GM03348 (cell line): ENCODE measurements at regions not wholly inside any gene's neighbourhood (a gene's known extent, or its start where the extent isn't known, plus 50 kb on each side); places are given as distances from the start of the nearest gene placed in this dataset.

Source experiments
- DNase-seq: peaks from one replicate; pipeline ENCODE4 v3.0.0; 2012; ENCODE audit warnings: low spot score

GRCh38 chr12:124445826-124446225, 121.6 kb downstream of the NCOR2 start:
- no peak for DNase-seq

DNA sequence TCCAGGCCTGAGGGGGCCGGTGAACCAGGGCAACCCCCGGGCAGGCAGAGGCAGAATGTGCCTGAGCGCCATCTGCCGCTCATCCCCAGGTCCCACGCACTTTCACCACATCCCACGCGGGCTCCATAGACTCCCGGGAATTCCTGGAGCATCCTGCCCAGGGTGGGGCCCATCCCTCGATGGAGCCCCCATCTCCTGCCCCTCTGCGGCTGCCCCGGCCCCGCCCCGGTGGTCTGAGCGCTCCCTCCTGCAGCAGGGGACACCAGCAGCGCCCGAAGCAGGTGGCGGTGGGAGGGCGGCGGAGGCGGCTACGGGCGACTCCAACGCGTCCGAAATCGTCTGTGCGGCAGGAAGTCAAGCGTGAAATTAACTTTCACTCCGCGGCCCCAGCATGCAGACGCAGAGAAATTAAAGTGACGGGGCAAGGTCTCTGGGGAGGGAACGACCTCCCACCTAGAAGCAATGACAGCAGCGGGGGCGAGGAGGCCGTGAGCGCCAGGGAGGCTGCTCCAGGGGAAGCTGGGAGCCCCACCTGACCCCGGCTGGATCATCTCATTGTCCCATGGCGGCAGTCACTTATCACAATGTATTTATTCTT, 122.2 kb downstream of the NCOR2 start:
- no peak for DNase-seq

DNA sequence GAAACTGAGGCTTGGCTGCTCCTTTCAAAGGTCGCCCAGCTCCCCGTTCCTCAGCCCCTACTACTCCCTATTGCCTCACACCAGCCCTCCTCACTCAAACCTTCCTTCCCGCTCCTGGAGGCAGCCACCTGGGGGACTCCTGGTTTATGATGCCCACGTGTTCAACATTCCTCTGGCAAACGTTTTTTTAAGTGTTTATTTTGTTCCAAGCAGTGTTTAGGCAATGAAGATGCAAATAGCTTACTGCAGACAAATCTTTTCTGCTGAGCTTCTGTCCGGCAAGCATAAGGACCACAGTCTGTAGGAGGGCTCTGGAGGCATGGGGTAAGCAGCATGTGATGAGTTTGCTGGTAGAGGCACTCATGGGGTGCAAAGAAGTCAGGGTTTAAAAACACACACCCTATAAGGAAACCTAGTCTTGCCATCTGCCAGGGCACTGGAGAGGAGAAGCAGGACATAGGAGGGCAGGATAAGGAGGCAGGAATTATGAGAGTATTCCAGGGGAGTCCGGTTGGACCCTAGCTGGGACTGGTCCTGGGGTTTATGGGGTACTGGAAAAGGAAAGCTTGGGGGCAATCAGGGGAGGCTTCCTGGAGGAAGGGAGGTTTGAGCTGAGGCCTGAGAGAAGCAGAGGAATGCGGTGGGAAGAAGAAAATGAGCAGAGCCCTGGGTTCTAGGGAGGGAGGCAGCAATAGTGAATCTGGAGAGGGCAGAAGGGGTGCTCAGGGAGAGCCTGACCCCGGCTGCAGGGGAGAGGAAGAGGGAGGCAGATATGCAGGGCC, 123.3 kb downstream of the NCOR2 start:
- DNase-seq, result no peak

DNA sequence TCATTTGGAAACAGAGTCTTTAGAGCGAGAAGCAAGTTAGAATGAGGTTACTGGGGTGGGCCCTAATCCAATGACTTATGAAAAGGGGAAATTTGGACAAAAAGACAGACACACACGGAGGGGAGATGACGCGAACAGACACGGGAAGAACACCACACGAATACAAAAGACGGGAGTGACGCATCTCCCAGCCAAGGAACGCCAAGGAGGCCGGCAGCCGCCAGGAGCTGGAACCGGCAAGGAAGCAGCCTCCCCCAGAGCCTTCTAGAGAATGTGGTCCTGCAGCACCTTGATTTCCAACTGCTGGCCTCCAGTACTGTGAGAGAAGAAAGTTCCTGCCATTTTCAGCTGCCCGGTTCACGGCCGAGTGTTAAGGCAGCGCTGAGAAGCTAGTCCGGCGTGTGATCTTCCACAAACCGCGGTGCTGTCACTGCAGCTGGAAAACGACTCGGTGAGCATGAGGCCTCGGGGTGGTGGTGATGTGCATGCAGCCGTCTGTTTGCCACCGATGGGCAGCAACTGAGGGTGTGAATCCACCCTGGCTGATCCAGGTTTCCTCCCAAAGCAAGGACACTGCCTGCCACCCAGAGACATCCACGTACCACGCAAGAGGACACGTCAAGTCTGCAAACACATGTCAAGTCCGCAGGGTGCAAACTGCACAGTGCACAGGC, 124.5 kb downstream of the NCOR2 start:
- DNase-seq, result peak; percentile 84

DNA sequence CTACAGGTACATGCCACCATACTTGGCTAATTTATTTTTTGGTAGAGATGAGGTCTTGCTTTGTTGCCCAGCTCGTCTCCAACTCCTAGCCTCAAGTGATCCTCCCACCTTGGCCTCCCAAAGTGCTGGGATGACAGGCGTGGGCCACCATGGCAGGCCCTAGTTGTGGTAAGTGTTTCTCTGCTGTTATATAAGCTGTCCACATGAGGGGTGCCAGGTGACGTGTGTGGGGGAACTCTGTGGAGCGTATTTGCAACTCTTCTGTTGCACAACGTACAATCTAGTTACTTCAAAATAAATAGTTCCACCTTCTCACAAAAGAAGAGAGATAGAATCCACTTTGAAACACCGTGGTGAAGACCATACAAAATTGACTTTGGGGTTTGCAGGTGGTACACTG, 125.1 kb downstream of the NCOR2 start:
- DNase-seq, result no peak

- DNase-seq, result peak; percentile 95
Measured at GRCh38 chr12:124441443-124442194, 125.8 kb downstream of the NCOR2 start.

- DNase-seq, result peak; percentile 57
Measured at GRCh38 chr12:124440841-124441381, 126.5 kb downstream of the NCOR2 start.

DNA sequence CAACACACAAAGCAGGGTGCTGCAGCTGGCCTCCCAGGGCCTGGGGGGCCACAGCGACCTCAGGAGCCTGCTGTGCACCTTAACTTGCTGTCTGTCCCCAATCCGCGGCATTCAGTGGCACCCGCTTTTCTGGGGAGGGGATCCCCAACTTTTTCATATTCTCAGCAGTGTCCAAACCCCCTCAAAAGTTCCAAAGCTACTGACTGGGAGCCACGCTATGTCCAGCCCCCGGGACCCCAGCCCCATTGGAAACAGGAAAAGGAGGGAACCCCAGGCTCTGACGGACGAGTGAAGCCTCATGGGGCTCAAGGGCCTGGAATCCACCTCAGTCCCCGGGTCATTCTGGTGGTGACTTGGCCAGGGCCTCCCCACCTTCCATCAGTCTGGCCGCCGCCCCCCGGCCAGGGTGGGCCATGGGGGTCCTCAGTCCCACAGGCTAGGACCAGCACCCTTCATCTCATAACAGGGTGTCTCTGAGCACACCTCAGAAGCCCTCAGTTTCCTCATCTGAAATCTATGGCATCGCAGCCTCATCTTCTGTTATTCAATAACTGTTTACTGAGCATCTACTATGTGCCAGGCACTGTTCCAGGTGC, 127.3 kb downstream of the NCOR2 start:
- DNase-seq, result no peak

GRCh38 chr12:124438437-124439056, 128.9 kb downstream of the NCOR2 start:
- DNase-seq, result no peak

DNA sequence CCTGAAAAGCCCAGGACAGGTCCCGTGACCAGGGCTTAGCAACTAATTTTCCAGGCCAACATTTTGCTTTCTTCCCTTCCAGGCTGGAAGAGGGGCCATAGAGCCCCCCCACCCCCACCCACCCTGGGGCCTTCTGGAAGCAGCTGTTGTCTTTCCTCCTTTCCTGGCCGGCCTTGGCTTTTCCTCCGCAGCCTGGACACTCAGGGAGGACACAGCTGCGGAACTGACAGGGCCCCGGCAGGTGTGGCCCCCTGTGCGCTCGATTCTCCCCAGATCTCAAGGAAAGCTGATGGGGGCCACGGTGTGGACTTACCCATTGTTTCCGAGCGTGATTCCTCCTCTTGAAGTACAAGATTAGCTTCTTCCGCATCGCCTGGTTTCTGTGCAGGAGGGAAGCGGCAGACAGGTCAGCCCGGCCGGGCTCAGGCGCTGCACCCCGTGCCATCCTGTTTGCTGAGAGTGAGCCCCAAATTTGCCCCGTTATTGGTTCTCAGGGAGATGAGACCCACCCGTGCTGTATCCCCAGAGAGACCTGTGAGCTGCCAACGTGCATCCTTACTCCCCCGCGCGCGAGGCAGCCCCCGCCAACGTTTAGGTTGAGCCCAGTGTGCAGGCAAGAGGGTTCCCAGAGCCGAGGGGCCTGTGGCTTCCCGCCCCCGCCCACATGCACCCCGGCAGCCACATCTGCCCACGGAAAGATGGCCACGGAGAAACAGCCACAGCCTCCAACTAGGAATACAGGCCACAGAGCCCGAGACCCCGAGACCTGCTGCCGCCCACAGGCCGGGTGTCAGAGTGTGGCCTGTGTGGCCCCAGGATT, 129.6 kb downstream of the NCOR2 start:
- DNase-seq, result no peak

DNA sequence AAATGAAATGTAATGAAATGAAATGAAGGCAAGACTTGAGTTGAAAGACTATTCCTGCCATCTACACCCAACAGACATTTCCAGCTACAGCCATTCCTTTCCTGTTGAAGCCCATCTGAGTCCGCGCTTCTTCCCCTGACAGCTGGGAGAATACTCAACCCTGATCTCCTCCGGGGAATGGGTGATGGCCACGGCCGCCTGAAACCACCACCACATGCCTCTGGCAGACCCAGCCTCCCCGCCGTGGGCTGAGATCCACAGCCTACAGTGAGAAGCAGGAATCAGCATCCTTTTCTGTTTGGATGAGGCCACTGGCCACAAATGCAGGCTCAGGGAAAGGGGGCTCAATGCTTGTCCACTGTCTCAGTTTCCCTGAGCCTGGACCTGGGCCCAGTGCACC, 130.3 kb downstream of the NCOR2 start:
- no peak for DNase-seq

GRCh38 chr12:124436366-124436765, 131.0 kb downstream of the NCOR2 start:
- DNase-seq, result no peak

- no peak for DNase-seq
Measured at GRCh38 chr12:124435806-124436345, 131.5 kb downstream of the NCOR2 start.

- DNase-seq, result no peak
Measured at GRCh38 chr12:124434951-124435805, 132.2 kb downstream of the NCOR2 start.

DNA sequence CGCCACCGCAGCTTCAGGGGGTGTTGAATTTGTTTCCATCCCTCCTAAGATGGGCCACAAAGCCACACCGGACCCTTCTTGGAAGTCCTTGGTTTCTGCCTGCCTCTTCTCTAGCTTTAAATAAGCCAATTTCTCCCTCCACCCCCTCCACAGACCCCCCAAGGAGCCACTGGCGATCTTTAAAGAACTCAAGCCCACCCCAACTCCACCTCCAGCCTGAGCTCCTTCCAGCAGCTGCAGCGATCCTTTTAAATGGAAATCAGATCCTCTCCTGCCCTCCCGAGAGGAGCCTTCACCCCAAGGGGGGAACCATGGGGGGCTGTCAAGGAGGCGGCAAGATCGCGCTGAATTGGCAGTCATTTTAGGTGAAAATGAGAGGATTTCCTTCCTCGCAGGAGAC, 133.1 kb downstream of the NCOR2 start:
- DNase-seq, result no peak

GRCh38 chr12:124433879-124434278, 133.5 kb downstream of the NCOR2 start:
- no peak for DNase-seq

DNA sequence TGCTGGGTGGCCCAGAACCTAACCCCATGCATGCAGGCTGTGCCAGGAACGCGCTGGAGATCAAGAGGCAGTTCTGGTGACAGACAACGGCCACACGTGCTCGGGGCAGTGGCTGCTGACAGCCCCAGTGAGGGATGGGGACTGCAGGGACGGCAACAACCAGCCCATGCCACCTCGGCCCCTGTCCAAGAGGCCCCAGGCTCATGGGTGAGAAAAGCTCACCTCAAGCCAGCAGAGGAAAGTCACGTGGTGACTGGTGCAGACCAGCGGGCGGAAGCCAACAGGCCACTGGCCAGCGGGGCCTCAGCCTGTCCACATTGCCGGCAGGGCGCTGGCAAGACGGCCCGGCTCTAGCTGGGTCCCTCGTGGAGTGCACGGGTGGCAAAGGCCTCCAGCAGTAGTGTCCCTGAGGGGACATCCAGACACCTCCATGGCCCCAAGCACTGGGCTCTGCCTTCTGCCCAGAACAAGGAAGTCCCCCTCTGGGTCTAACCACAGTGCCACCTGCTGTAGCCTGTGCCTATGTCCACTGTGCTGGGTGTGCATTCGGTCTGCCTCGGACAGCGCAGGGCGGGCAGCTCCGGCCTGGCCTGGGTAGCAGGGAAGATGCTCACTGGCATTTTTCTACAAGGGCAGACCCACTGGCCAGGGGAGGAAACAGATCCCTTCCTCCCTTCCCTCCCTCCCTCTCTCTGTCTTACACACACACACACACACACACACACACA, 134.1 kb downstream of the NCOR2 start:
- no peak for DNase-seq

DNA sequence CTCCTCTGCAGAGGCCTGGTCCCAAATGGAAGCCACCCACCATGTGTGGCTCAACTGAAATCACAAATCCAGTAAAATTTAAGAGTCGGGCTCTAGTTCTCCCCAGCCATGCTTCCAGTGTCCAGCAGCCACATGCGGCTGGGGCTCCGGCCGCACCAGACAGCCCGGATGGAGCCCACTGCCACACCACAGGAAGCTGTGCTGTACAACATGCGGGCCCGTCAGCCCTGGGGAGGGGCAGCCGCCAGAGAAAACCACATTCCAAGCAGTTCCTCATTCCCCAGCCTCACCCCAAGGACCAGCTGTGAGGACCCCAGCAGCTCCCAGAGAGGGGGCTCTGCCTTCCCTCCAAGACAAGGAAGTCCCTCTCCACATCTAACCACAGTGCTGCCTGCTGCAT, 135.0 kb downstream of the NCOR2 start:
- no peak for DNase-seq

DNA sequence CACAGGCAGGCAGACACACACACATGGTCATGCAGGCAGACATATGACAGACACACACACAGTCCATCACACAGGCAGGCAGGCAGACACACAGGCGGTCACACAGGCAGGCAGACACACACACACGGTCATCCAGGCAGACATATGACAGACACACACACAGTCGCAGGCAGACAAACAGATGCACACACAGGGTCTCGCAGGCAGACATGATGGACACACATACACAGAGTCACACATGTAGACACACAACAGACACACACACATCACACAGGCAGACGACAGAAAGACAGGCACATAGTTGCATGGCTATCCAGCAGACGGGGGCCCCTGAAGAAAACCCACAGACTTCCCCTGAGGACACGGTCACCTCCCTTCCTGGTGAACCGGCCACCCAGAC, 135.4 kb downstream of the NCOR2 start:
- DNase-seq, result no peak
